ENCODE measurements at regions not wholly inside any gene's neighbourhood (a gene's known extent, or its start where the extent isn't known, plus 50 kb on each side); places are given as distances from the start of the nearest gene placed in this dataset.
"Not testable (repeated sequence)": the region's sequence is repeated elsewhere in the genome, so short reads cannot be mapped to it uniquely, and the experiment has no call there.

DNA sequence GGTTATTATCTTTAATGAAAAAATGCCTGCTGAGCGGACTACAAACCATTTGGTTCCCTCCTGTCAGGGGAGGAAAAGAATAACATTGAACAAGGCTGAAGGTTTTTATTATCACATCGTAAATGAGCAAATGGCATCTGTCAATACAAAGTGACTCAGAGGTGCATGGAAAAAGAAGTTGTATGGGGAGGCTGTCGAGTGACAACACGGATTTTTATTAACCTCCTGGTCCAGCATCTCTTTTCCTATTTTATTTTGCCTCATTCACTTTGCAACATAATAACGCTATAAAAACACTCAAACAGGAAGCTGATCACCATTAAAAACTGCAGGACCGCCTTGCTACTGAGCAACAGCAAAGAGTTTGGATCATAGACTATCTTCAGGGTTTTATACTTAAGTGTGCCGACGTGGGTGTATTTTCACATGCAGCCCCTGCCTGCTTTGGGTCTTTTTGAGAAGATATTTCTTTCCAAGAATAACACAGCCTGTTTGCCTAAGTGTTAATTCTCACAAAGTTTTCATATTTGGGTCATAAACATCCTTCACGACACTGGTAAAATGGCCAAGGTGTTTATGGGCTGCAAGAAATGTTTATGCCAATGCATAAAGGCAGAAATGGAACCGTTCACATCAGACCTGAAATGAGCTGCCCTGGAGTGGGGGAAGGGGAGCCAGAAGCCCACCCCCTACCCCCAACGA, 132.1 kb upstream of the SALL4 start:
- ATAC-seq (replicated peaks), result no peak
- no peak overlapping the region for H3K27ac Mint-ChIP-seq
- no peaks in the 10 kb centered on the region for H3K4me1 Mint-ChIP-seq (ENCODE audit: low read depth in 2 of 2)
- no peaks in the 10 kb centered on the region for H3K36me3 Mint-ChIP-seq (ENCODE audit: insufficient read depth)
- no peak for DNase-seq
- no peaks in the 10 kb centered on the region for H3K9me3 Mint-ChIP-seq
- H3K4me3 Mint-ChIP-seq, result no peak overlapping the region
- peaks cover 0 to 7% of the 10 kb centered on the region in 2 donors for H3K27me3 Mint-ChIP-seq

DNA sequence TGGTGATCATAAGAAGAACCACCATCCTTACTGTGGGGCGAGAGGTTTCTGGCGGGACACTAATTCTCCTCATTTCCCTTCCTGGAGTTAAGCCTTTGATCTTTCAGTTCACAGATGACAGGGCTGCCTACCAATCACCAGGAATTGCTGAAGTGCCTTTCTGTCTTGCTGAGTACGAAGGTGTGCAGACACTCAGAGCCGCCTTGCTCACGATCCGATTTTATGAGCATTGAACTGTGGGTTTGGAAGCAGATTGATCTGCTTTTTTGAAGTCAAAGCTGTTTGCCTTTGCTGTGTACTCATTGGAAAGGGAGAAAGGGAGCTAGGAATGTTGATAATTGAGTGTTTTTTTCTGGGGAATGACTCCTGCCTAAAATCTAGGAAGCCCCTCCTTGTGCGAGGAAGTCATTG, 129.1 kb upstream of the SALL4 start:
- Mint-ChIP-seq H3K4me1 (ENCODE audit: low read depth in 2 of 2) (no peaks in the 10 kb centered on the region), H3K27ac (no peak overlapping the region), H3K9me3 (no peaks in the 10 kb centered on the region), H3K27me3 (peaks cover 0 to 7% of the 10 kb centered on the region in 2 donors), H3K36me3 (ENCODE audit: insufficient read depth) (no peaks in the 10 kb centered on the region), H3K4me3 (no peak overlapping the region)
- ATAC-seq (replicated peaks) (no peak), DNase-seq (no peak)

DNA sequence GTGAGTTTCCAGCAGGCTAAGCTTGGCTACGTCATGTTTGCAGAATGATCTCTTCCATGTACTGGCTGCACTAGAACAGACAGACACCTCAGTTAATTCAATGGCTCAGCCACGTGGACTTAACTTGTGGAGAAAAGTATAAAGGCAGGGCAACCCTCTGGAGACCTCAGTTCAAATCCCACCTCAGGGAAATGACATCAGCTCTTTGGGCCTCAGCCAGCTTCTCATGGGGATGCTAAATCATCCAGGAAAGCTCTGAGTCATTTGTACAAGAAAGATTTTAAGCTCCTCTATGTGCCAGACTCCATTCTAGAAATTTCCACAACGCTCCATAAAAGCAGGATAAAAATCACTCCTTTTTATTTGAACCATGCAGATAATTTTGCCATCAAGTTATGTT, 128.5 kb upstream of the SALL4 start:
- ATAC-seq (replicated peaks) (no peak), DNase-seq (no peak)
- Mint-ChIP-seq H3K36me3 (ENCODE audit: insufficient read depth) (no peaks in the 10 kb centered on the region), H3K4me1 (ENCODE audit: low read depth in 2 of 2) (no peaks in the 10 kb centered on the region), H3K27ac (no peak overlapping the region), H3K27me3 (peaks cover 0 to 7% of the 10 kb centered on the region in 2 donors), H3K4me3 (no peak overlapping the region), H3K9me3 (no peaks in the 10 kb centered on the region)

DNA sequence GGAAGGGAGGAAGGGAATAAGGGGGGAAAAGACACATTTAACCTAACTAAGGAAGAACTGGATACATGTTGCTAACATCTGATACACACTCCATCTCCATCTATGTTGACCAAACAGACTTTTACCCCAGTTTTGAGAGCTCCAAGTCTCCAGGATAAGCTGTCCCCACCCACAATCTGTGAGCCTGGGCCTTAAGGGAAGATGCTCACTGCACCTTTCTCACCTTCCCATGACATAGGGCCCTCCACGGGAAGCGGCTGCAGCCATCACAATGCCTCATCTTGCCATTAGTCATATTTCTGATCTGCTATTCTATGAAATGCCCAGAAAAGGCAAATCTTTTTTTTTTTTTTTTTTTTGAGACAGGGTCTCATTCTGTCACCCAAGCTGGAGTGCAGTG, 126.6 kb upstream of the SALL4 start:
- peaks cover 0 to 7% of the 10 kb centered on the region in 2 donors for H3K27me3 Mint-ChIP-seq
- H3K4me1 Mint-ChIP-seq (ENCODE audit: low read depth in 2 of 2), result no peaks in the 10 kb centered on the region
- DNase-seq, result no peak
- H3K9me3 Mint-ChIP-seq, result no peaks in the 10 kb centered on the region
- H3K36me3 Mint-ChIP-seq (ENCODE audit: insufficient read depth), result no peaks in the 10 kb centered on the region
- H3K27ac Mint-ChIP-seq, result no peak overlapping the region
- ATAC-seq (replicated peaks), result no peak
- no peak overlapping the region for H3K4me3 Mint-ChIP-seq

DNA sequence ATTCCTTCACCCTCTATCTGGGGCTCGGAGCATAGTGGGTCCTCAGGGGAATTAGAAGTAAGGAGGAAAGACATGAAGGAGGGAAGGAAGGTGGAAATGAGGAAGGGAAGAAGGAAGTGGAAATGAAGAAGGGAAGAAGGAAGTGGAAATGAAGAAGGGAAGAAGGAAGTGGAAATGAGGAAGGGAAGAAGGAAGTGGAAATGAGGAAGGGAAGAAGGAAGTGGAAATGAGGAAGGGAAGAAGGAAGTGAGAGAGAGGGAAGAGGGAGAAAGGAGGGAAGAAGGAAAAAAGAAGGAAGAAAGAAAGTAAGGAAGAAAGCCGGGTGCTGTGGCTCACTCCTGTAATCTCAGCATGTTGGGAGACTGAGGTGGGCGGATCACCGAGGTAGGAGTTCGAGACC, 125.6 kb upstream of the SALL4 start:
- not testable (repeated sequence) for DNase-seq; H3K27me3 Mint-ChIP-seq; H3K9me3 Mint-ChIP-seq; H3K4me1 Mint-ChIP-seq (ENCODE audit: low read depth in 2 of 2); H3K27ac Mint-ChIP-seq; H3K4me3 Mint-ChIP-seq; H3K36me3 Mint-ChIP-seq (ENCODE audit: insufficient read depth); ATAC-seq (replicated peaks)

DNA sequence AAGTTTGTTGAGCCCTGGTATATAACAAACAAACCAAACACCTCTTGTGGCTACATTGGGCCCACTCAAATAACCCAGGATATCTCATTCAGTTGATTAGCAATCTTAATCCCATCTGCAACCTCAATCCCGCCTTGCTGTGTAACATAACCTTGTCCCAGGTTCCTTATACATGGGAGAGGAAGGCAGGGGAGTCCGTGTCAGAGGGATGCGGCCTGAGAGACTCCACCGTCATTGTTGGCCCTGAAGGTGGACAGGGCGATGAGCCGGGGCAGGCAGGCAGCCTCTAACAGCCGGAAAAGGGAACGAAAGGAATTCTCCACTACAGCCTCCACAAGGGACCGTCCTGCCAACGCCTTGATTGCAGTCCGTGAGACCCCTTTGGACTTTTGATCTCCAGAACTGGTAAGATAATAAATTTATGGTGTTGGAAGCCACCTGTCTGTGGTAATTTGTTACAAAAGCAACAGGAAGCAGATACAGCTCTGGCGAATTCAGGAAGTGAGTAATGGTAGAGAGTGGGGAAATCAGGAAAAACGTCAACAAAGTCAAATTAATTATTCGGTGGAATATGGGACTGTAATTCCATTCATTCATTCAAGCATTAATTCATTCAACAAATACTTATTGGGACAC, 124.5 kb upstream of the SALL4 start:
- Mint-ChIP-seq H3K4me1 (ENCODE audit: low read depth in 2 of 2) (no peaks in the 10 kb centered on the region), H3K27ac (no peak overlapping the region), H3K4me3 (no peak overlapping the region), H3K36me3 (ENCODE audit: insufficient read depth) (no peaks in the 10 kb centered on the region), H3K9me3 (no peaks in the 10 kb centered on the region), H3K27me3 (peaks cover 0 to 7% of the 10 kb centered on the region in 2 donors)
- ATAC-seq (replicated peaks) (no peak), DNase-seq (no peak)

DNA sequence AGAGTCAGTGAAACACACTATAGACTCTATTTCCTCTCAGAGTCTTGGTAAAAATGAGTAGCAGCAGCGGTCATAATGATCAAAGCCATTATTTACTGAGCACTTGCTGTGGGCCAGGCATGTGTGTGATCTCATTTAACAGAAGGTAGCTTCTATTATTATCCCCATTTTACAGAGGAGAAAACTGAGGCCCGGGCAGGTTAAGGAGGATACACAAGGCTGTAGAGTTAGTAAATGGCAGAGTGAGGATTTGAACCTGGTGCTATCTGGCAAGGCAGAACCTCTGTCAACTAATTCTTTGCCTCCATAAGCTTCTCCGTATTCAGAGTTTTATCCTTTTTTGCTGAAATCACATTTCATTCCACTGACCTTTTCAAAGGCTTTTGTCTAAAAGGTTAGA, 122.2 kb upstream of the SALL4 start:
- DNase-seq, result no peak

DNA sequence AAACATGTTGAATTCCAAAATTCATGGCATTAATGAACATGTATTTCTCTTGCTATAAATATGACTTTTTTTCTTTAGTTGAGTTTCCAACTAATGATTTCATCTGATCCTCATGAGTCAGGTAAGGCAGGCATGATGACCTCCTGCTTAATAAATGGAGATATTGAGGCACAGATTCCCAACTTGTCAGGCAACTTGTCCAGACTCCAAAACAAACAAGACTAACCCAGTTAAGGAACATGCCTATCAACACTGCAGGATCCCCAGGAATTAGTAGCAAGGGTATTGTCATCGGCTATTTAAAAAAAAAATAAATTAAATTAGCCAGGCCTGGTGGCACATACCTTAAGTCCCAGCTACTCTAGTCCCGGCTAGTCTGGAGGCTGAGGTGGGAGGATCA, 121.3 kb upstream of the SALL4 start:
- Mint-ChIP-seq H3K4me3 (no peak overlapping the region), H3K27ac (no peak overlapping the region), H3K4me1 (ENCODE audit: low read depth in 2 of 2) (peaks cover 6 to 10% of the 10 kb centered on the region in 2 donors), H3K36me3 (ENCODE audit: insufficient read depth) (no peaks in the 10 kb centered on the region), H3K27me3 (no peaks in the 10 kb centered on the region), H3K9me3 (no peaks in the 10 kb centered on the region)
- DNase-seq (no peak), ATAC-seq (replicated peaks) (no peak)

More for the DNA sequence above, 122.2 kb upstream of the SALL4 start:
- Mint-ChIP-seq H3K27me3 (no peaks in the 10 kb centered on the region), H3K9me3 (no peaks in the 10 kb centered on the region), H3K4me3 (no peak overlapping the region), H3K4me1 (ENCODE audit: low read depth in 2 of 2) (peaks cover 6 to 10% of the 10 kb centered on the region in 2 donors), H3K27ac (no peak overlapping the region), H3K36me3 (ENCODE audit: insufficient read depth) (no peaks in the 10 kb centered on the region)
- no peak for ATAC-seq (replicated peaks)

DNA sequence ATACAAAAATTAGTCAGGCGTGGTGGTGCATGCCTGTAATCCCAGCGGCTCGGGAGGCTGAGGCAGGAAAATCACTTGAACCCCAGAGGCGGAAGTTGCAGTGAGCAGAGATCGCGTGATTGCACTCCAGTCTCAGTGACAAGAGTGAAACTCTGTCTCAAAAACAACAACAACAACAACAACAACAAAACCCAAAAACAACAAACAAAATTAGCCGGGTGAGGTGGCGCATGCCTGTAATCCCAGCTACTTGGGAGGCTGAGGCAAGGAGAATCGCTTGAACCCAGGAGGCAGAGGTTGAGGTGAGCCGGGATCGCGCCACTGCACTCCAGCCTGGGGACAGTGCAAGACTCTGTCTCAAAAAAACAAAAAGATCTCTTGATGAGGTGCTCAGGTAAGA, 120.5 kb upstream of the SALL4 start:
- not testable (repeated sequence) for H3K27ac Mint-ChIP-seq; H3K27me3 Mint-ChIP-seq; H3K4me3 Mint-ChIP-seq; H3K4me1 Mint-ChIP-seq (ENCODE audit: low read depth in 2 of 2); H3K36me3 Mint-ChIP-seq (ENCODE audit: insufficient read depth); ATAC-seq (replicated peaks); DNase-seq; H3K9me3 Mint-ChIP-seq

DNA sequence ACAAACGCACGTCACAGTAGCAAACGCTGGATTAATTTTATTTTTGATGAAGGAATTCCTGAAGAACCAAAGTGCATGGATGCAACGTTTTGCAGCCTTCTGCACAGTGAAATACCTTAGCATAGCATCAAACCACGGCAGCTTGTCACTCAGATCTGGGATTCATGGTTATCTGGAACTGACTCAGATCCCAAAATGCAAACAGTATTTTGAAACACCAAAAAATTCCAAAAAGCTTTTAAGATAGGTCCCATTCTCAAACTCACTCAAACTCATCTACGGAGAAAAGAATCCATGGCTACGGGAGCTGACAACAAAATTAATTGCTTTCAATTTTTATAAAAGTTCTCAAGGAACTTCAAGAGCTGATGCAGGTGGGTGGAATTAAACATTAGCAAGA, 116.2 kb upstream of the SALL4 start:
- Mint-ChIP-seq H3K4me1 (ENCODE audit: low read depth in 2 of 2) (peaks cover 6 to 10% of the 10 kb centered on the region in 2 donors), H3K36me3 (ENCODE audit: insufficient read depth) (no peaks in the 10 kb centered on the region)

DNA sequence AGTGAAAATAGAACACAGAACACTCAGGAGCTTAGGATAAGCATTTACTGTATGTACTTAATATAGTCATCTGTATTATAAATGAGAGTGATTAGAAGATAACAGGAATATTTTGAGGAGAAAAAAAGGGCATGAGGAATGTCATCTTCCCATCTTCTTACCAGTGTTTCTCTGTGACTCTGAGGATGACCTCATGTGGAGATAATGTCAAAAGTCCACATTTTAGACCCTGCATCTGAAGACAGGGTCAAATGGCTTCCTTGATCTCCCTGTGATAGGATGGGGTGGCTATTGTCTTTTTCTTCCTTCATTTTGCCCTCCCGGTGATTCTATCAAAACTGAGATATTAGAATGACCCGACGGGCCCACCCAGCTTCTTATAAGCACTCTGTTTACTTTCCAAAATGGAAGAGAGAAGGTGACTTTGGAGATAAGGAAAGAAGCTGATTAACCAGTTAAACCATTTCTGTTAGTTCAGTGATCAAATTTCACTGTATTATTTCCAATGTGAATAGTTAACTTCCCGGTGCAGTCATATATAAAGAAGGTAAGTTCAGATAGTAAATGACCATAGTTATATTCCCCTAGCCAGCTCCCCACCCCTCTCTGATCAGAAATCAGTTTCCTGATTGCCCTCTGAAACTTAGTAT, 115.7 kb upstream of the SALL4 start:
- no peak overlapping the region for H3K27ac Mint-ChIP-seq
- H3K36me3 Mint-ChIP-seq (ENCODE audit: insufficient read depth), result no peaks in the 10 kb centered on the region
- no peaks in the 10 kb centered on the region for H3K9me3 Mint-ChIP-seq
- H3K4me1 Mint-ChIP-seq (ENCODE audit: low read depth in 2 of 2), result peaks cover 6 to 10% of the 10 kb centered on the region in 2 donors
- DNase-seq, result no peak
- no peak for ATAC-seq (replicated peaks)
- no peak overlapping the region for H3K4me3 Mint-ChIP-seq
- peaks cover 7 to 8% of the 10 kb centered on the region in 2 donors for H3K27me3 Mint-ChIP-seq

More for the DNA sequence above, 116.2 kb upstream of the SALL4 start:
- no peaks in the 10 kb centered on the region for H3K9me3 Mint-ChIP-seq
- no peak overlapping the region for H3K4me3 Mint-ChIP-seq
- H3K27me3 Mint-ChIP-seq, result peaks cover 2 to 3% of the 10 kb centered on the region in 2 donors
- ATAC-seq (replicated peaks) (no peak), DNase-seq (no peak)
- H3K27ac Mint-ChIP-seq, result no peak overlapping the region

DNA sequence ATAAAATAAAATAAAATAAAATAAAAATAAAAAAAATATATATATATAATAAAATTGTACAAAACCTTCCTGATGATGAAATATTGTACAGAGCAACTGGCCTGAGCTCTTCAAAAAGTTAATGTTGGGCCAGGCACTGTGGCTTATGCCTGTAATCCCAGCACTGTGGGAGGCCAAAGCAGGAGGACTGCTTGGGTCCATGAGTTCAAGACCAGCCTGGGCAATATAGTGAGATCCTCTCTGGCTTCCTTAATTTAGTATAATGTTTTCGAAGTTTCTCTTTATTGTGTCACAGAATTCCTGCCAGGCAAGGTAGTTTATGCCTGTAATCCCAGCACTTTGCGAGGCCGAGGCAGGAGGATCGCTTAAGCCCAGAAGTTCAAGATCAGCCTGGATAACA, 113.9 kb upstream of the SALL4 start:
- no peaks in the 10 kb centered on the region for H3K36me3 Mint-ChIP-seq (ENCODE audit: insufficient read depth)
- no peak for DNase-seq
- no peak for ATAC-seq (replicated peaks)
- no peak overlapping the region for H3K4me3 Mint-ChIP-seq
- no peaks in the 10 kb centered on the region for H3K9me3 Mint-ChIP-seq
- H3K4me1 Mint-ChIP-seq (ENCODE audit: low read depth in 2 of 2), result peaks cover 6 to 9% of the 10 kb centered on the region in 2 donors
- no peak overlapping the region for H3K27ac Mint-ChIP-seq
- peaks cover 16 to 26% of the 10 kb centered on the region in 2 donors for H3K27me3 Mint-ChIP-seq

DNA sequence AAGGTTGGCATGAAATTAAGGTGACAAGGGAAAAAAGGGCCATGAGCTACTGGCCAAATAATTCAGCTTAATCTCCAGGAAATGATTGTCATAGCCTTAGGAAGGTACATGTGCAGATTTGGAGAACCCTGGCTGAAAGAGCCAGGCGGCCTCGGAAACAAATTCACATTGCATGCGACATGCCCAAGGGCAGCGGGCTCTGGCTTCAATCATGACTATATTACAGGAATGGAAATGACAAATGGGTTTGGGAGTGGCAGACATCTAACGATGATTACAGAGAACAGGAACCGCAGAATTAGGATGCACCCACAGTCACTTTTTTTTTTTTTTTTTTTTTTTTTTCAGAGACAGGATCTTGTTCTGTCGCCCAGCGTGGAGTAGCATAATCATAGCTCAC, 112.4 kb upstream of the SALL4 start:
- ATAC-seq (replicated peaks), result no peak
- DNase-seq, result no peak
- Mint-ChIP-seq H3K36me3 (ENCODE audit: insufficient read depth) (no peaks in the 10 kb centered on the region), H3K27ac (no peak overlapping the region), H3K9me3 (no peaks in the 10 kb centered on the region), H3K4me3 (no peak overlapping the region), H3K4me1 (ENCODE audit: low read depth in 2 of 2) (no peaks in the 10 kb centered on the region), H3K27me3 (peaks cover 16 to 26% of the 10 kb centered on the region in 2 donors)

All from effector memory CD8-positive, alpha-beta T cell (primary cell).